ENCODE measurements at regions not wholly inside any gene's neighbourhood (a gene's known extent, or its start where the extent isn't known, plus 50 kb on each side); places are given as distances from the start of the nearest gene placed in this dataset.
"Not testable (repeated sequence)": the region's sequence is repeated elsewhere in the genome, so short reads cannot be mapped to it uniquely, and the experiment has no call there.

DNA sequence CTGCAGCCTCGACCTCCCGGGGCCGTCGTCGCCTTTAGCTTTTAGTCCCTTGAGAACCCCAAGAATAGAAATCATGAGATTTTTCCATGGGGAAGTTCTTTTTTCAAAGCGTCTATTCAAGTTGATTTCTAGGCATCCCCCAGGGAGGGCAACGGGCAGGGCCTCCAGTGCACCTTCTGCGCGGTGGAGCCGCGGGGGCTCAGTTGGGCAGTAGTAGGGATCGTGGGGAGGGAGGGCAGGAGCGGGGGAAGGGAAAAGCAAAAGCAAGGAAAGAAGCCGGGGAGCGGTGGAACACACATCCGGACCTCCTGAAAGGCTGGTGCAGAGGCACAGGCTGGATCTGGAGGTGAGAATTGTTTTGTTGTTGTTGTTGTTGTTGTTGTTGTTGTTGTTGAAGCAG is 103.4 kb downstream of the PPIAL4G start:
- H3K4me2 ChIP-seq (ENCODE audit: insufficient read depth, low read length), result no peak overlapping the region
- no peak overlapping the region for H2AFZ ChIP-seq (ENCODE audit: low read depth, low read length)

DNA sequence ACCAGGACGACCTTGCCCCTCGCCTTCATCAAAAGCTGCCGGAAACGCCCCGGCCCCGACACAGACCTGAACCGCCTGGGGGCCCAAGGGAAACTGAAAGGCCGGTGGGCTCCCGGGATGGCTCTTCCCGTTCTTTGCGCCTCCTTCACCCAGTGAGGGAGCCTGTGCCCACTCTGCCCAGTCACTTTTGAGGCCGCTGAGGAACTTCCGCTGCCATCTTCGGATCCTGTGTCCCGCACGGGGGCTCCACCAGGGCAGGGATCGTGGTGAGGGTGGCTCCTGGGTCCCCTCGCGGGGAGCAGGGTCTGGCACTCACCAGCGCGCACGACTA is 104.0 kb downstream of the PPIAL4G start:
- H4K20me1 ChIP-seq (ENCODE audit: insufficient read depth, low read length), result no peaks in the 10 kb centered on the region
- no peak overlapping the region for H3K27ac ChIP-seq (ENCODE audit: low read length)
- H3K79me2 ChIP-seq (ENCODE audit: insufficient read depth, low read length), result no peaks in the 10 kb centered on the region
- H3K9ac ChIP-seq (ENCODE audit: low read depth, low read length), result no peak overlapping the region
- H3K9me3 ChIP-seq (ENCODE audit: insufficient read depth, low read length, severe bottlenecking), result no peaks in the 10 kb centered on the region
- no peak overlapping the region for H2AFZ ChIP-seq (ENCODE audit: low read depth, low read length)
- no peaks in the 10 kb centered on the region for H3K27me3 ChIP-seq (ENCODE audit: insufficient read depth, low read length, poor library complexity)
- H3K4me2 ChIP-seq (ENCODE audit: insufficient read depth, low read length), result no peak overlapping the region
- no peak for DNase-seq
- no peaks in the 10 kb centered on the region for H3K36me3 ChIP-seq (ENCODE audit: insufficient read depth, low read length)
- TF ChIP-seq CTCF (IDR thresholded peaks at IDR 0.05; ENCODE audit: borderline replicate concordance, extremely low read depth, low read length, poor library complexity, severe bottlenecking) (no peak), EZH2 (IDR thresholded peaks at IDR 0.05; ENCODE audit: borderline replicate concordance, low read depth, low read length, severe bottlenecking) (no peak)
- ATAC-seq (ENCODE audit: insufficient read depth, low read depth), result no peak
- H3K4me1 ChIP-seq (ENCODE audit: insufficient read depth, low read length), result no peaks in the 10 kb centered on the region
- no peak overlapping the region for H3K4me3 ChIP-seq (ENCODE audit: low read depth in 1 of 2, low read length in 2 of 2)

More for the DNA sequence above, 103.4 kb downstream of the PPIAL4G start:
- ATAC-seq (ENCODE audit: insufficient read depth, low read depth) (no peak), DNase-seq (no peak)
- H3K4me3 ChIP-seq (ENCODE audit: low read depth in 1 of 2, low read length in 2 of 2), result no peak overlapping the region
- H4K20me1 ChIP-seq (ENCODE audit: insufficient read depth, low read length), result no peaks in the 10 kb centered on the region
- no peaks in the 10 kb centered on the region for H3K27me3 ChIP-seq (ENCODE audit: insufficient read depth, low read length, poor library complexity)
- H3K79me2 ChIP-seq (ENCODE audit: insufficient read depth, low read length), result no peaks in the 10 kb centered on the region
- no peaks in the 10 kb centered on the region for H3K9me3 ChIP-seq (ENCODE audit: insufficient read depth, low read length, severe bottlenecking)
- H3K36me3 ChIP-seq (ENCODE audit: insufficient read depth, low read length), result no peaks in the 10 kb centered on the region
- H3K9ac ChIP-seq (ENCODE audit: low read depth, low read length), result no peak overlapping the region
- no peak for TF ChIP-seq EZH2 (IDR thresholded peaks at IDR 0.05; ENCODE audit: borderline replicate concordance, low read depth, low read length, severe bottlenecking)
- no peak for TF ChIP-seq CTCF (IDR thresholded peaks at IDR 0.05; ENCODE audit: borderline replicate concordance, extremely low read depth, low read length, poor library complexity, severe bottlenecking)
- no peaks in the 10 kb centered on the region for H3K4me1 ChIP-seq (ENCODE audit: insufficient read depth, low read length)
- no peak overlapping the region for H3K27ac ChIP-seq (ENCODE audit: low read length)

DNA sequence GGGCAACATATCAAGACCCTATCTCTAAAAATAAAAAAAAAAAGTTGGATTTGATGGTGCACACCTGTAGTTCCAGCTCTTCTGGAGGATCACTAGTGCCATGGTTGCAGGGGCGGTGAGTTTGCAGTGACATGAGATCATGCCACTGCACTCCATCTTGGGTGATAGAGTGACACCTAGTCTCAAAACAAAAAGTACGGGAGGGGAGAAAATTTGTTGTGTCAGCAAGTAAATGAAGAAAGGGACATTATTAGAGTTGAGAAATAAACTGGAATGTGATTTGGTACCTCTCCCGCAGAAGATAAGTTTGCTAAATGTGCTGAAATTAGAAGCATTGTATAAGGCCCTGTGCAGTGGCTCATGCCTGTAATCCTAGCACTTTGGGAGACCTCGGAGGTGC is 105.1 kb downstream of the PPIAL4G start:
- DNase-seq; H3K9me3 ChIP-seq (ENCODE audit: insufficient read depth, low read length, severe bottlenecking); H3K36me3 ChIP-seq (ENCODE audit: insufficient read depth, low read length); H3K27me3 ChIP-seq (ENCODE audit: insufficient read depth, low read length, poor library complexity); H2AFZ ChIP-seq (ENCODE audit: low read depth, low read length); H4K20me1 ChIP-seq (ENCODE audit: insufficient read depth, low read length); ATAC-seq (ENCODE audit: insufficient read depth, low read depth); H3K4me3 ChIP-seq (ENCODE audit: low read depth in 1 of 2, low read length in 2 of 2); H3K79me2 ChIP-seq (ENCODE audit: insufficient read depth, low read length); H3K27ac ChIP-seq (ENCODE audit: low read length); H3K4me2 ChIP-seq (ENCODE audit: insufficient read depth, low read length); H3K4me1 ChIP-seq (ENCODE audit: insufficient read depth, low read length); H3K9ac ChIP-seq (ENCODE audit: low read depth, low read length): not testable (repeated sequence)

DNA sequence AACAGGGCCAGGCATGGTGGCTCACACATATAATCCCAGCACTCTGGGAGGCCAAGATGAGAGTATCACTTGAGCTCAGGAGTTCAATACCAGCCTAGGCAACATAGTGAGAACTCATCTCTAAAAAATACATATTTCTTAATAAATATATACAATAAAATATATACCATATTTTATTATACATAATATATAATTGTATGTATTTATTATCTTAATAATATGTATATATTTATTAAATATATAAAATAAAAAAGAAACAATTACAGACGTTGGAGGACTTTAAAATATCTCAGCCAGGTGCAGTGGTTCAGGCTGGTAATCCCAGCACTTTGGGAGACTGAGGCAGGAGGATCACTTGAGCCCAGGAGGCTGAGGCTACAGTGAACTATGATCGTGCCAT is 106.1 kb downstream of the PPIAL4G start:
- not testable (repeated sequence) for H2AFZ ChIP-seq (ENCODE audit: low read depth, low read length); H3K9ac ChIP-seq (ENCODE audit: low read depth, low read length); H3K79me2 ChIP-seq (ENCODE audit: insufficient read depth, low read length); H3K36me3 ChIP-seq (ENCODE audit: insufficient read depth, low read length); H3K4me2 ChIP-seq (ENCODE audit: insufficient read depth, low read length); DNase-seq; H4K20me1 ChIP-seq (ENCODE audit: insufficient read depth, low read length); H3K27ac ChIP-seq (ENCODE audit: low read length); H3K4me3 ChIP-seq (ENCODE audit: low read depth in 1 of 2, low read length in 2 of 2); ATAC-seq (ENCODE audit: insufficient read depth, low read depth); H3K27me3 ChIP-seq (ENCODE audit: insufficient read depth, low read length, poor library complexity); H3K4me1 ChIP-seq (ENCODE audit: insufficient read depth, low read length); H3K9me3 ChIP-seq (ENCODE audit: insufficient read depth, low read length, severe bottlenecking)

GRCh38 chr1:148374101-148374500 is 109.0 kb downstream of the PPIAL4G start:
- ATAC-seq (ENCODE audit: insufficient read depth, low read depth) (no peak), DNase-seq (no peak)
- H3K9ac ChIP-seq (ENCODE audit: low read depth, low read length), result no peak overlapping the region
- H3K36me3 ChIP-seq (ENCODE audit: insufficient read depth, low read length), result no peaks in the 10 kb centered on the region
- H3K27me3 ChIP-seq (ENCODE audit: insufficient read depth, low read length, poor library complexity), result no peaks in the 10 kb centered on the region
- H3K9me3 ChIP-seq (ENCODE audit: insufficient read depth, low read length, severe bottlenecking), result no peaks in the 10 kb centered on the region
- H3K4me2 ChIP-seq (ENCODE audit: insufficient read depth, low read length), result no peak overlapping the region
- H2AFZ ChIP-seq (ENCODE audit: low read depth, low read length), result no peak overlapping the region
- H3K79me2 ChIP-seq (ENCODE audit: insufficient read depth, low read length), result no peaks in the 10 kb centered on the region
- TF ChIP-seq CTCF (IDR thresholded peaks at IDR 0.05; ENCODE audit: borderline replicate concordance, extremely low read depth, low read length, poor library complexity, severe bottlenecking), result no peak
- TF ChIP-seq EZH2 (IDR thresholded peaks at IDR 0.05; ENCODE audit: borderline replicate concordance, low read depth, low read length, severe bottlenecking), result no peak
- H3K4me3 ChIP-seq (ENCODE audit: low read depth in 1 of 2, low read length in 2 of 2), result no peak overlapping the region
- no peaks in the 10 kb centered on the region for H4K20me1 ChIP-seq (ENCODE audit: insufficient read depth, low read length)
- H3K27ac ChIP-seq (ENCODE audit: low read length), result no peak overlapping the region
- no peaks in the 10 kb centered on the region for H3K4me1 ChIP-seq (ENCODE audit: insufficient read depth, low read length)
